ENCODE measurements at regions not wholly inside any gene's neighbourhood (a gene's known extent, or its start where the extent isn't known, plus 50 kb on each side); places are given as distances from the start of the nearest gene placed in this dataset.

DNA sequence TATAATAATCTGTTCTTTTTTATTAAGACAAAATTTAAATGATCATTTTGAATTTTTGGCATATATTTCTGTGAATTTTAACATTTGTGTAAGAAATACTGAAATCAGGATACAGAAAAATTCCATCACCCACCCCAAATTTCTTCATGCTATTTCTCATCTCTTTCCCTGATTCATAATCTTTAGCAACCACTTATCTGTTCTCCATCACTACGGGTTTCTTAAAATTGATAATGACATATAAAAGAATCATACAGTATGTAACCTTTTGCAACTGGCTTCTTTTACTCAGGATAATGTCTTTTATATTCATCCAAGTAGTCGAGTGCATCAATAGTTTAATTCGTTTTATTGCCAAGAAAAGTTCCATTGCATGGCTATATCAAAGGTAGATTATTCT is 1627.0 kb downstream of the PCDH9 start:
- Histone ChIP-seq H3K9me3 (replicated peaks; ENCODE audit: control insufficient read depth, insufficient read depth, low read length) (no peaks in the 10 kb centered on the region), H3K79me2 (ENCODE audit: control insufficient read depth, insufficient read depth, low read length) (no peaks in the 10 kb centered on the region), H3K27me3 (replicated peaks in 1 of 2; ENCODE audit: control insufficient read depth in 2 of 2, insufficient read depth in 2 of 2, low read length in 1 of 2) (no peaks in the 10 kb centered on the region), H3K4me1 (ENCODE audit: control insufficient read depth, insufficient read depth, low read length) (no peaks in the 10 kb centered on the region), H3K36me3 (ENCODE audit: control insufficient read depth in 2 of 2, insufficient read depth in 2 of 2, low read length in 1 of 2) (no peaks in the 10 kb centered on the region), H3K4me3 (no peak overlapping the region), H3K27ac (ENCODE audit: control insufficient read depth, insufficient read depth) (no peak overlapping the region), H3K9ac (ENCODE audit: control insufficient read depth, insufficient read depth, low read length) (no peak overlapping the region), H2AFZ (ENCODE audit: control insufficient read depth, low read depth, low read length) (no peak overlapping the region), H4K20me1 (ENCODE audit: control insufficient read depth, insufficient read depth) (no peaks in the 10 kb centered on the region), H3K4me2 (ENCODE audit: control insufficient read depth, insufficient read depth) (no peak overlapping the region)
- ChIA-PET RAD21 (ENCODE audit: unreplicated experiment) (no interaction called here), CTCF (no interaction called here), SMC1A (ENCODE audit: uncharacterized antibody, unreplicated experiment) (no interaction called here), POLR2A (interaction anchor here (0.6 kb wide), 1 partner anchor 1318 kb away, joined by 3 read pairs; no protein-coding TSS in a partner anchor)
- no peak for DNase-seq (ENCODE audit: low read depth, low spot score)
- BruUV-seq (replicated peaks), result no TSS peak
- intact Hi-C loops (cut with micrococcal nuclease; ENCODE audit: unreplicated experiment) (no loop called here), in situ Hi-C loops (cut with MboI) (no loop called here)
- ATAC-seq, result no peak
- TF ChIP-seq POU2F2 (IDR thresholded peaks at IDR 0.05; ENCODE audit: borderline replicate concordance, low read depth, low read length) (no peak), SPI1 (IDR thresholded peaks at IDR 0.05; ENCODE audit: borderline replicate concordance, insufficient read depth, low read depth, low read length) (no peak), TARDBP (IDR thresholded peaks at IDR 0.05; ENCODE audit: borderline replicate concordance) (no peak), CREM (IDR thresholded peaks at IDR 0.05; ENCODE audit: low read depth) (no peak), SP1 (IDR thresholded peaks at IDR 0.05; ENCODE audit: low read depth, low read length) (no peak)
- FAIRE-seq, result no peak
- 26% methylated on average over 3 of the region's 3 CpGs for WGBS (ENCODE audit: insufficient coverage, insufficient replicate concordance, low lambda C conversion rate, missing lambda C conversion rate)

DNA sequence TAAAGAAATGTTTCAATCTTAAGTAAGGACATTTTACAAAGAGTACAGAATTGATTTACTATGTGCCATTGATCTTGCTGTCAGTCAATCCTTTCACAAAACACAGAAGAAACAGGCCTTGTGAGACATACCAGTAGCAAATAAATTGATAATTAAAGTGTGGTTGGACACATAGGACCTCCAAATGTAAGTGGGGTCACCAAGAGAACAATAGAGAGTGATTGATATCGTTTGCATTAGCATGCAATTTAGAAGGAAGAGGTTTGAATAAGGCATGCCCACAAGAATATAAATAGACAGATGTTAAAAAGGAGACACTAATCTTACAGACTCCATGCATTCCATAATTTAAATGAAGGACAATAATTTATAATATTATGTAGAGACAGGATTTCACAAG is 1628.3 kb downstream of the PCDH9 start:
- WGBS (ENCODE audit: insufficient coverage, insufficient replicate concordance, low lambda C conversion rate, missing lambda C conversion rate), result 7% methylated on average over 1 of the region's 1 CpG
- Histone ChIP-seq H3K27ac (ENCODE audit: control insufficient read depth, insufficient read depth) (no peak overlapping the region), H3K36me3 (ENCODE audit: control insufficient read depth in 2 of 2, insufficient read depth in 2 of 2, low read length in 1 of 2) (no peaks in the 10 kb centered on the region), H3K9ac (ENCODE audit: control insufficient read depth, insufficient read depth, low read length) (no peak overlapping the region), H4K20me1 (ENCODE audit: control insufficient read depth, insufficient read depth) (no peaks in the 10 kb centered on the region), H3K4me3 (no peak overlapping the region), H3K9me3 (replicated peaks; ENCODE audit: control insufficient read depth, insufficient read depth, low read length) (no peaks in the 10 kb centered on the region), H3K79me2 (ENCODE audit: control insufficient read depth, insufficient read depth, low read length) (no peaks in the 10 kb centered on the region), H3K4me2 (ENCODE audit: control insufficient read depth, insufficient read depth) (no peak overlapping the region), H3K27me3 (replicated peaks in 1 of 2; ENCODE audit: control insufficient read depth in 2 of 2, insufficient read depth in 2 of 2, low read length in 1 of 2) (no peaks in the 10 kb centered on the region), H2AFZ (ENCODE audit: control insufficient read depth, low read depth, low read length) (no peak overlapping the region), H3K4me1 (ENCODE audit: control insufficient read depth, insufficient read depth, low read length) (no peaks in the 10 kb centered on the region)
- ChIA-PET RAD21 (ENCODE audit: unreplicated experiment) (no interaction called here), POLR2A (no interaction called here), SMC1A (ENCODE audit: uncharacterized antibody, unreplicated experiment) (no interaction called here), CTCF (no interaction called here)
- FAIRE-seq (no peak), ATAC-seq (no peak), DNase-seq (ENCODE audit: low read depth, low spot score) (no peak)
- no peak for TF ChIP-seq RUNX3 (IDR thresholded peaks at IDR 0.05; ENCODE audit: low read length)
- TF ChIP-seq EGR1 (IDR thresholded peaks at IDR 0.05; ENCODE audit: borderline replicate concordance in 1 of 2, low read depth in 2 of 2, low read length in 2 of 2), result no peak
- in situ Hi-C loops (cut with MboI), result no loop called here
- no TSS peak for BruUV-seq (replicated peaks)
- intact Hi-C loops (cut with micrococcal nuclease; ENCODE audit: unreplicated experiment), result no loop called here
